ENCODE measurements at regions not wholly inside any gene's neighbourhood (a gene's known extent, or its start where the extent isn't known, plus 50 kb on each side); places are given as distances from the start of the nearest gene placed in this dataset.

DNA sequence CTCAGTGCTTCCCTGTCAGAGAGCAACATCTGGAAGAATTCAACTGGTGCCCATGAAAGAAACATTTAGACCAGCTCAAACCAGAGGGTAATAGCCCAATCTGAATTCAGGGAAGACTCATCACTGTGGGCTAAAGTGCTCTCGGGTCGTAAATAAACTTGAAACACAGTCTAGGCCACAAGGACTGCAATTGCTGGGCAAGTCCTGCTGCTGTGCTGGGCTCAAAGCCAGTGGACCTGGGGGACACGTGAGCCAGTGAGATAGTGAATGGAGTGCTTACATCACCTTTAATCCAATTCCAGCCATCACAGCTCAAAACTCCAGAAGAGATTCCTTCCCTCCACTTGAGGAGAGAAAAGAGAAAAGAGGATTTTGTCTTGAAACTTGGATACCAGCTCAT lies 78.1 kb upstream of the DAP start:
- intact Hi-C loops (cut with micrococcal nuclease): no loop called here
- H3K4me1 ChIP-seq (ENCODE audit: control insufficient read depth, insufficient read depth, low read length): no peaks in the 10 kb centered on the region
- Mint-ChIP-seq H3K27me3 (ENCODE audit: low read depth in 2 of 2) (peaks cover 7 to 8% of the 10 kb centered on the region in 2 donors), H3K36me3 (no peaks in the 10 kb centered on the region), H3K4me1 (no peaks in the 10 kb centered on the region), H3K4me3 (no peak overlapping the region), H3K9me3 (no peaks in the 10 kb centered on the region), H3K27ac (no peak overlapping the region)
- H3K27ac ChIP-seq (ENCODE audit: low read length): no peak overlapping the region
- H3K27me3 ChIP-seq (ENCODE audit: control insufficient read depth, insufficient read depth, low read length): no peaks in the 10 kb centered on the region
- ATAC-seq (no peak), DNase-seq (no peak)
- H3K4me3 ChIP-seq (ENCODE audit: low read length): no peak overlapping the region
- H3K9me3 ChIP-seq (ENCODE audit: control insufficient read depth, insufficient read depth, low read length): no peaks in the 10 kb centered on the region
- TF ChIP-seq CTCF (IDR thresholded peaks at IDR 0.05): no peak
- 98% methylated on average over 2 of the region's 3 CpGs for WGBS (ENCODE audit: insufficient coverage)
- no peaks in the 10 kb centered on the region for H3K36me3 ChIP-seq (ENCODE audit: control insufficient read depth, insufficient read depth, low read length)

GRCh38 chr5:10838038-10838437 lies 77.0 kb upstream of the DAP start:
- H3K27me3 Mint-ChIP-seq (ENCODE audit: low read depth in 2 of 2): peaks cover 11 to 12% of the 10 kb centered on the region in 2 donors
- no peaks in the 10 kb centered on the region for H3K4me1 ChIP-seq (ENCODE audit: control insufficient read depth, insufficient read depth, low read length)
- TF ChIP-seq CTCF (IDR thresholded peaks at IDR 0.05): no peak
- H3K27me3 ChIP-seq (ENCODE audit: control insufficient read depth, insufficient read depth, low read length): no peaks in the 10 kb centered on the region
- no peak overlapping the region for H3K4me3 Mint-ChIP-seq
- ATAC-seq: no peak
- no peaks in the 10 kb centered on the region for H3K36me3 ChIP-seq (ENCODE audit: control insufficient read depth, insufficient read depth, low read length)
- no peaks in the 10 kb centered on the region for H3K36me3 Mint-ChIP-seq
- H3K9me3 ChIP-seq (ENCODE audit: control insufficient read depth, insufficient read depth, low read length): no peaks in the 10 kb centered on the region
- DNase-seq: no peak
- no peak overlapping the region for H3K4me3 ChIP-seq (ENCODE audit: low read length)
- H3K4me1 Mint-ChIP-seq: no peaks in the 10 kb centered on the region
- intact Hi-C loops (cut with micrococcal nuclease): no loop called here
- H3K9me3 Mint-ChIP-seq: no peaks in the 10 kb centered on the region
- H3K27ac ChIP-seq (ENCODE audit: low read length): no peak overlapping the region
- H3K27ac Mint-ChIP-seq: no peak overlapping the region
- WGBS (ENCODE audit: insufficient coverage): 77% methylated on average over 4 of the region's 5 CpGs

DNA sequence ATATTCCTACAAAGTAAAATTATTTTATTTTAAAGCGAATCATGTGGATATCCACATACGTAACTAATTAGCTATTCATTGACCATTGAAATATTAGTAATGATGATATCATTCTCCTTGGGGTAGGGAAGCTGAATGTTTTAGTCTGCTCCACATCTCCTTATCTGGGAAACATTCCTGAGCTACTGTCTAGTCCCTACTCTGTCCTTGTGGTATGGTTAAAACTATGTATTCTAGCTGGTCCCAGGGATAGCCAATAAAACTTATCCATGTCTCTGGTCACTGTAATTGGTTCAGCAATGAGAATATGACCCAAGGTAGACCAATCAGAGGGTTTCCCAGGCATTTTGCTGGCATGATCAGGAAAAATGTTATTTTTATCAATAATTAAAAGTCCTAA lies 76.0 kb upstream of the DAP start:
- H3K9me3 Mint-ChIP-seq: no peaks in the 10 kb centered on the region
- no peaks in the 10 kb centered on the region for H3K9me3 ChIP-seq (ENCODE audit: control insufficient read depth, insufficient read depth, low read length)
- ATAC-seq: no peak
- intact Hi-C loops (cut with micrococcal nuclease): no loop called here
- no peak overlapping the region for H3K4me3 Mint-ChIP-seq
- TF ChIP-seq CTCF (IDR thresholded peaks at IDR 0.05): no peak
- no peaks in the 10 kb centered on the region for H3K27me3 ChIP-seq (ENCODE audit: control insufficient read depth, insufficient read depth, low read length)
- DNase-seq: no peak
- no peak overlapping the region for H3K4me3 ChIP-seq (ENCODE audit: low read length)
- no peaks in the 10 kb centered on the region for H3K36me3 ChIP-seq (ENCODE audit: control insufficient read depth, insufficient read depth, low read length)
- no peak overlapping the region for H3K27ac ChIP-seq (ENCODE audit: low read length)
- WGBS (ENCODE audit: insufficient coverage): no CpG with 5 or more reads among the region's 2 CpGs
- no peaks in the 10 kb centered on the region for H3K4me1 ChIP-seq (ENCODE audit: control insufficient read depth, insufficient read depth, low read length)
- H3K4me1 Mint-ChIP-seq: no peaks in the 10 kb centered on the region
- peaks cover 11 to 21% of the 10 kb centered on the region in 2 donors for H3K27me3 Mint-ChIP-seq (ENCODE audit: low read depth in 2 of 2)
- H3K27ac Mint-ChIP-seq: no peak overlapping the region
- no peaks in the 10 kb centered on the region for H3K36me3 Mint-ChIP-seq

GRCh38 chr5:10834695-10835094 lies 73.7 kb upstream of the DAP start:
- Histone ChIP-seq H3K27me3 (ENCODE audit: control insufficient read depth, insufficient read depth, low read length) (no peaks in the 10 kb centered on the region), H3K4me1 (ENCODE audit: control insufficient read depth, insufficient read depth, low read length) (no peaks in the 10 kb centered on the region), H3K27ac (ENCODE audit: low read length) (no peak overlapping the region), H3K9me3 (ENCODE audit: control insufficient read depth, insufficient read depth, low read length) (no peaks in the 10 kb centered on the region), H3K36me3 (ENCODE audit: control insufficient read depth, insufficient read depth, low read length) (no peaks in the 10 kb centered on the region), H3K4me3 (ENCODE audit: low read length) (no peak overlapping the region)
- Mint-ChIP-seq H3K36me3 (no peaks in the 10 kb centered on the region), H3K4me1 (no peaks in the 10 kb centered on the region), H3K9me3 (no peaks in the 10 kb centered on the region), H3K4me3 (no peak overlapping the region), H3K27ac (no peak overlapping the region), H3K27me3 (ENCODE audit: low read depth in 2 of 2) (peaks cover 9 to 21% of the 10 kb centered on the region in 2 donors)
- no peak for ATAC-seq
- no peak for TF ChIP-seq CTCF (IDR thresholded peaks at IDR 0.05)
- no peak for DNase-seq
- intact Hi-C loops (cut with micrococcal nuclease): no loop called here
- WGBS (ENCODE audit: insufficient coverage): no CpG with 5 or more reads among the region's 1 CpG
